ENCODE measurements at regions not wholly inside any gene's neighbourhood (a gene's known extent, or its start where the extent isn't known, plus 50 kb on each side); places are given as distances from the start of the nearest gene placed in this dataset.

DNA sequence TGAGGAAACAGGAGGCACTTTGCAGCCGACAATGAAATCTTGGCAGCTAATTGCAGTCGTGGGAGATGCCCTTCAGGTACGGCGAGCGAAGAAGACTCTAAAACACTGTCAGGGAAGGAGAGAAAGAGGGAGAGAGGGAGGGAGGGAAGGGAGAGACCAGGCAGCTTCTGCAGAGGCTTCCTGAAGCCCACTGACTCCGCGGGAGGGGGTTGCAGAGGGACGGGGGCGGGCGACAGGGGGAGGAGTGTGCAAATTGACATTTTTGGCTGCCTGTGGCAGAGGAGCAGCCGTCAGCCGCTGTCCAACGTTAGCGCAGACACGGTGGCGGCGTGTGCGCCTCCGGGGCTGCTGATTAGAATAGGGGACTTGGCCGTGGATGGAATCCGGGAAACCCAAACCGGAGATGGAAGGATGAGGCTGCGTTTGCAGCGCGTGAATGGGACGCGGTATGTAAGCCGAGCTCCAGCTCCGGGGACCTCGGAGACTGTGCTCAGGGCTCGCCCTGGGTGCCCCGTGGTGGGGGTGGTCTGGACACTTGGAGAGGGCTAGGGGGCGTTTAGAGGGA is 849.1 kb upstream of the RBFOX1 start:
- Histone ChIP-seq H3K9me3 (no peaks in the 10 kb centered on the region), H3K36me3 (no peaks in the 10 kb centered on the region), H3K4me1 (replicated peaks) (no peaks in the 10 kb centered on the region), H3K27ac (no peak overlapping the region), H3K27me3 (replicated peaks; ENCODE audit: insufficient read depth) (peaks cover 9% of the 10 kb centered on the region), H3K4me3 (no peak overlapping the region)
- no peak for TF ChIP-seq CTCF (IDR thresholded peaks at IDR 0.05)
- 3% methylated on average over 33 of the region's 33 CpGs for WGBS
- intact Hi-C loops (cut with DNase I): no loop called here
- no peak for DNase-seq (ENCODE audit: low spot score)

DNA sequence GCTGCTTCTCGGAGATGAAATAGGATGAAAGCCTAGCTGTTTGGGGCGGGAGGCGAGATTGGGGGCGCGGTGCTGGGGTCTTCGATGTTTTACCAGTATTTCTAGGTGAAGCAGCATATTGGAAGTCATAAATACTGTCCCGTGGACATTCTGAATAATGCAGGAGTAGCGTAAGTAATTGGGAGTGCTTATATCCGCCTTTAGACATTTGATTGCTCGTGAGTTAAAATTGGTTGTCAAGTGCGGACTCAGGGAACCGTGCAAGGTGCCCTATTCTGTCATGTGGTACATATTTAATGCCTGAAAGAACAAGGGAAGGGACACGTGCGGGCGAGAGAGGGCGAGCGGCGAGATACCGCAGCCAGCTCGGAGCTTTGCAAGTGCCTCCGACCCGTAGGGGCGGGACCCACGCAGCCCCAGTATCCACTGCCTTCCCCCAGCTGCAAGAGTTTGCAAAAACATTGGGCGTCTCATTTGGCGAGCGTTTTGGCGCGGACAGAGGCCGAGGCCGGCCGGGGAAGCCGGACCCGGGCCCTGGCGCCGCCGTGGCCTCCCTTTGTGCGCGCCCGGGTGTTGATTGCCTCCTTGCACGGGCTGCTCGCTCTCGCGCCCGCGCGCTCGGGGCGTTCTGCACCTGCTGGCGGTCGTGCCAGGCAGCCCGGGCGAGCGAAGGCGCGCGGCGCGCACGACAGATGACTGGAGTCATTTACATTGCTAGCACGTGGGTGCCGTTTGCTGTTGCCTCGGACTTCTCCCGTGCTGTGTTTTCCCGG is 849.8 kb upstream of the RBFOX1 start:
- Histone ChIP-seq H3K9me3 (no peaks in the 10 kb centered on the region), H3K36me3 (no peaks in the 10 kb centered on the region), H3K4me1 (replicated peaks) (no peaks in the 10 kb centered on the region), H3K27ac (no peak overlapping the region), H3K27me3 (replicated peaks; ENCODE audit: insufficient read depth) (peaks cover 9% of the 10 kb centered on the region), H3K4me3 (no peak overlapping the region)
- WGBS: 10% methylated on average over 65 of the region's 65 CpGs
- no peak for DNase-seq (ENCODE audit: low spot score)
- intact Hi-C loops (cut with DNase I): no loop called here
- TF ChIP-seq POLR2AphosphoS5 (IDR thresholded peaks at IDR 0.05): no peak
- TF ChIP-seq POLR2A (IDR thresholded peaks at IDR 0.05): no peak
- no peak for TF ChIP-seq CTCF (IDR thresholded peaks at IDR 0.05)

DNA sequence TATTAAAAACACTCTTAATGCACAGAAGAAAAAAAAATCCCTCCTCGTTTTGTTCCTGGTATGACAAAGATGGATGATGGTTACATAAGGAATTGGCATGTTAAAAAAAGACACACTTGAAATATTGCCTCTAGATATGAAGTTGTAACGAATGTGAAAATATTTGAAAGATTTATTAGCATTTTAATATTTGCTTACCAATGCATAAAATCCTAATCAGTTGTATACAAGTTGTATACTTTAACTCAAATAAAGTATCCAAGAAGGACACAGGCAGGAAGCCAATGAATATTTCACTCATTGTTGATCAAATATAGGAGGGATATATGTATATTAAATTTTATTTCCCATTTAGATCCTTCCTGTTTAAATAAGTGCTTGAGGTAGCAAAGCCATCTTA is 850.8 kb upstream of the RBFOX1 start:
- Histone ChIP-seq H3K4me1 (replicated peaks) (no peaks in the 10 kb centered on the region), H3K27ac (no peak overlapping the region), H3K4me3 (no peak overlapping the region), H3K27me3 (replicated peaks; ENCODE audit: insufficient read depth) (peaks cover 9% of the 10 kb centered on the region), H3K36me3 (no peaks in the 10 kb centered on the region), H3K9me3 (no peaks in the 10 kb centered on the region)
- DNase-seq (ENCODE audit: low spot score): no peak
- 16% methylated on average over 2 of the region's 2 CpGs for WGBS
- intact Hi-C loops (cut with DNase I): no loop called here
- no peak for TF ChIP-seq CTCF (IDR thresholded peaks at IDR 0.05)
- TF ChIP-seq POLR2AphosphoS5 (IDR thresholded peaks at IDR 0.05): no peak
- no peak for TF ChIP-seq POLR2A (IDR thresholded peaks at IDR 0.05)

DNA sequence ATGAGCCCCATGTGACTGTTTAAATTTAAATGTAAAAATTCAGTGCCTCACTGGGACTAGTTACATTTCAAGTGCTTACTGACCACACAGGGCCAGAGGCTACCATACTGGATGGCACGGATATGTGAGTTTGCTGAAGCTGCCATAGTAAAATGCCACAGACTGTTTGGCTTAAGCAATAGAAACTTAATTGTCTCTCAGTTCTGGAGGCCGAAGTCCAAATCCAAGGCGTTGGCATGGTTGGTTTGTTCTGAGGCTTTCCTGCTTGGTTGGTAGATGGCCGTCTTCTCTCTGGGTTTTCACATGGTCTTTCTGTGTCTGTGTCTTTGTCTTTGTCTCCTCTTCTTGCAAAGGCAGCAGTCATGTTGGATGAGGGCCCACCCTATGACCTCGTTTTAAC is 878.9 kb upstream of the RBFOX1 start:
- H3K4me3 ChIP-seq: no peak overlapping the region
- TF ChIP-seq POLR2A (IDR thresholded peaks at IDR 0.05) (no peak), POLR2AphosphoS5 (IDR thresholded peaks at IDR 0.05) (no peak), CTCF (IDR thresholded peaks at IDR 0.05) (no peak)
- intact Hi-C loops (cut with DNase I): no loop called here
- H3K36me3 ChIP-seq: no peaks in the 10 kb centered on the region
- no peaks in the 10 kb centered on the region for H3K27me3 ChIP-seq (replicated peaks; ENCODE audit: insufficient read depth)
- no peaks in the 10 kb centered on the region for H3K4me1 ChIP-seq (replicated peaks)
- H3K9me3 ChIP-seq: no peaks in the 10 kb centered on the region
- no peak for DNase-seq (ENCODE audit: low spot score)
- no peak overlapping the region for H3K27ac ChIP-seq
- WGBS: 84% methylated on average over 5 of the region's 5 CpGs
